Thyroid gland (tissue), 4 donors: ENCODE measurements at regions not wholly inside any gene's neighbourhood (a gene's known extent, or its start where the extent isn't known, plus 50 kb on each side); places are given as distances from the start of the nearest gene placed in this dataset.

Experiments
- POLR2A ChIP-seq, 2 donors: fragments of 450-650 bp; IDR thresholded peaks; one replicate each; pipeline ENCODE4 v1.6.1; 2017; ENCODE audit warnings: antibody characterized with exemption in 2 of 2, mild to moderate bottlenecking in 2 of 2, moderate library complexity in 1 of 2
- TF ChIP-seq, protein P1 (sequence below), 6 experiments: fragments of 200-600 bp in 3 of 6; fragments of 450-650 bp in 3 of 6; sonication (generic) in 3 of 6; IDR thresholded peaks; one replicate each; pipeline ENCODE4 v1.5.1; 2016 to 2019; ENCODE audit warnings: antibody characterized with exemption in 6 of 6, mild to moderate bottlenecking in 2 of 6, inconsistent platforms in 1 of 6, moderate library complexity in 1 of 6

DNA sequence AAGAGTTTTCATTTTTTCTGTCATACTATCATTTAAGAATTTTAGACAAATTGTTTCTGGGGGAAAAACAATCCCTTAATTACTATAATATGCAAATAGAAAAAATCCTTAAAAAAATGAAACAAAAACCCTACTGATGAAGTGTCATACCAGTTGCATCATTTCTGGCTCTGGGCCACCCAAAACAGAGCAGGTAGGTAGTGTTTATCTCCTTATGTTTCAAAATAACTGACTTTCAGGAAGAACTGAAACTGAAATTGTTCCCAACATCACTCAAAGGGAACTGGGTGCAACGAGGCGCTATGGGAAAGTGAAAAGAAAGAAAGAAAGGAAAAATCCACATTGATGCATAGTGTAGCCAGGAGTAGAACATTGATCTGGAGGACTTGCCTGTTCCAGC lies 653.1 kb upstream of the SOX9 start:
- TF ChIP-seq, protein P1, sequence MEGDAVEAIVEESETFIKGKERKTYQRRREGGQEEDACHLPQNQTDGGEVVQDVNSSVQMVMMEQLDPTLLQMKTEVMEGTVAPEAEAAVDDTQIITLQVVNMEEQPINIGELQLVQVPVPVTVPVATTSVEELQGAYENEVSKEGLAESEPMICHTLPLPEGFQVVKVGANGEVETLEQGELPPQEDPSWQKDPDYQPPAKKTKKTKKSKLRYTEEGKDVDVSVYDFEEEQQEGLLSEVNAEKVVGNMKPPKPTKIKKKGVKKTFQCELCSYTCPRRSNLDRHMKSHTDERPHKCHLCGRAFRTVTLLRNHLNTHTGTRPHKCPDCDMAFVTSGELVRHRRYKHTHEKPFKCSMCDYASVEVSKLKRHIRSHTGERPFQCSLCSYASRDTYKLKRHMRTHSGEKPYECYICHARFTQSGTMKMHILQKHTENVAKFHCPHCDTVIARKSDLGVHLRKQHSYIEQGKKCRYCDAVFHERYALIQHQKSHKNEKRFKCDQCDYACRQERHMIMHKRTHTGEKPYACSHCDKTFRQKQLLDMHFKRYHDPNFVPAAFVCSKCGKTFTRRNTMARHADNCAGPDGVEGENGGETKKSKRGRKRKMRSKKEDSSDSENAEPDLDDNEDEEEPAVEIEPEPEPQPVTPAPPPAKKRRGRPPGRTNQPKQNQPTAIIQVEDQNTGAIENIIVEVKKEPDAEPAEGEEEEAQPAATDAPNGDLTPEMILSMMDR (IDR thresholded peaks at IDR 0.05), result no peak
- no peak for TF ChIP-seq POLR2A (IDR thresholded peaks at IDR 0.05)
